A549 (cell line): ENCODE measurements at regions not wholly inside any gene's neighbourhood (a gene's known extent, or its start where the extent isn't known, plus 50 kb on each side); places are given as distances from the start of the nearest gene placed in this dataset.

ENCODE experiments used
- ATAC-seq, 2 experiments: fragments of 200-7000 bp in 1 of 2; fragments of >200 bp in 1 of 2; cut with Nextera tagmentation in 1 of 2; cut with Tn5 transposase in 1 of 2; 3 replicates each; pipeline versions ENCODE4 v1.8.0 to v1.9.1; 2018 to 2020; ENCODE audit warnings: mild to moderate bottlenecking in 1 of 2, moderate library complexity in 1 of 2
- CTCF ChIA-PET: fragments of 300-600 bp; sonication (Branson Sonifier 250); formaldehyde crosslinking; extraction: SDS; loops from one replicate; lab custom pipeline; 2021; ENCODE audit warnings: antibody characterized with exemption, inconsistent platforms; lab: Yijun Ruan, JAX
- POLR2A ChIA-PET: fragments of 350-600 bp; formaldehyde crosslinking; extraction: SDS; loops from one replicate; lab custom pipeline; 2021; ENCODE audit warnings: antibody characterized with exemption, inconsistent platforms; lab: Yijun Ruan, JAX
- DNase-seq, 2 experiments: peaks; one replicate each; pipeline versions ENCODE4 v3.0.0 to v3.0.0-alpha.2; 2011 to 2016; ENCODE audit warnings: low read depth in 1 of 2, low spot score in 1 of 2
- FAIRE-seq: peaks from 2 replicates; lab custom pipeline; 2011; peaks lifted over from hg19 to GRCh38; lab: Jason Lieb, UNC
- H3K27ac ChIP-seq, 2 experiments: fragments of >200 bp; sonication (Bioruptor Twin); formaldehyde crosslinking; 3 replicates each; pipeline ENCODE4 v1.5.1; 2016 to 2017
- H3K4me1 ChIP-seq: fragments of >200 bp; sonication (Bioruptor Twin); formaldehyde crosslinking; 3 replicates; pipeline ENCODE4 v1.6.1; 2016
- H3K4me2 ChIP-seq: fragments of >200 bp; sonication (Bioruptor Twin); formaldehyde crosslinking; 3 replicates; pipeline ENCODE4 v1.6.1; 2016
- H3K4me3 ChIP-seq: fragments of >200 bp; sonication (Bioruptor Twin); formaldehyde crosslinking; 3 replicates; pipeline ENCODE4 v1.5.1; 2016
- H3K9me3 ChIP-seq: fragments of >200 bp; sonication (Bioruptor Twin); formaldehyde crosslinking; 3 replicates; pipeline ENCODE4 v1.6.1; 2016
- BCL3 ChIP-seq: fragments of >200 bp; sonication (Bioruptor Twin); formaldehyde crosslinking; IDR thresholded peaks from 3 replicates; pipeline ENCODE4 v1.6.1; 2016
- CHD4 ChIP-seq: fragments of 200-600 bp; sonication (generic); IDR thresholded peaks from 2 replicates; pipeline ENCODE4 v1.6.1; 2016; ENCODE audit warnings: antibody characterized with exemption, mild to moderate bottlenecking, borderline replicate concordance
- CTCF ChIP-seq: fragments of >200 bp; sonication (Bioruptor Twin); formaldehyde crosslinking; IDR thresholded peaks from 3 replicates; pipeline ENCODE4 v1.5.1; 2016
- EHF ChIP-seq: fragments of 250-450 bp; sonication (Bioruptor Pico); IDR thresholded peaks from 2 replicates; pipeline ENCODE4 v1.5.0; 2020; ENCODE audit warnings: mild to moderate bottlenecking
- EHMT2 ChIP-seq: fragments of 200-600 bp; sonication (generic); IDR thresholded peaks from 2 replicates; pipeline ENCODE4 v1.6.1; 2016; ENCODE audit warnings: antibody characterized with exemption, low read depth, mild to moderate bottlenecking, moderate library complexity
- EP300 ChIP-seq, 2 experiments: fragments of >200 bp; sonication (Bioruptor Twin); formaldehyde crosslinking; IDR thresholded peaks; 2 replicates in 1 of 2; 3 replicates in 1 of 2; pipeline ENCODE4 v1.6.1; 2016 to 2017
- ESRRA ChIP-seq: fragments of 150-350 bp; IDR thresholded peaks from 2 replicates; pipeline ENCODE4 v1.6.1; 2014; ENCODE audit warnings: mild to moderate bottlenecking, low read length, borderline replicate concordance
- FOSB ChIP-seq: fragments of 250-450 bp; sonication (Bioruptor Pico); IDR thresholded peaks from 2 replicates; pipeline ENCODE4 v1.5.0; 2020; ENCODE audit warnings: mild to moderate bottlenecking, moderate library complexity
- FOSL2 ChIP-seq, 2 experiments: fragments of 450-650 bp in 1 of 2; fragments of >200 bp in 1 of 2; sonication (Bioruptor Twin) in 1 of 2; formaldehyde crosslinking; IDR thresholded peaks; 2 replicates each; pipeline versions ENCODE4 v1.5.0 to v1.6.1; 2016 to 2020; ENCODE audit warnings: mild to moderate bottlenecking in 1 of 2, moderate library complexity in 1 of 2
- HEYL ChIP-seq: fragments of 250-450 bp; sonication (Bioruptor Pico); IDR thresholded peaks from 2 replicates; pipeline ENCODE4 v1.8.0; 2021; ENCODE audit warnings: mild to moderate bottlenecking, moderate library complexity
- HOXA7 ChIP-seq: fragments of 250-450 bp; sonication (Bioruptor Pico); IDR thresholded peaks from 2 replicates; pipeline ENCODE4 v1.5.0; 2020; ENCODE audit warnings: mild to moderate bottlenecking, moderate library complexity
- HOXB13 ChIP-seq: fragments of 250-450 bp; sonication (Bioruptor Pico); IDR thresholded peaks from 2 replicates; pipeline ENCODE4 v1.5.0; 2020; ENCODE audit warnings: low read depth, mild to moderate bottlenecking, moderate library complexity
- KDM1A ChIP-seq: fragments of 200-600 bp; sonication (generic); IDR thresholded peaks from 2 replicates; pipeline ENCODE4 v1.6.1; 2016; ENCODE audit warnings: low read depth, mild to moderate bottlenecking
- MAFK ChIP-seq: fragments of 450-650 bp; IDR thresholded peaks from 2 replicates; pipeline ENCODE4 v1.6.1; 2014; ENCODE audit not compliant: partially characterized antibody
- MAX ChIP-seq: IDR thresholded peaks from 2 replicates; pipeline ENCODE4 v1.6.1; 2012
- MAZ ChIP-seq: fragments of 150-350 bp; IDR thresholded peaks from 2 replicates; pipeline ENCODE4 v1.6.1; 2014; ENCODE audit warnings: antibody characterized with exemption, low read depth, low read length, borderline replicate concordance
- NFE2L2 ChIP-seq: fragments of 150-350 bp; conservative IDR thresholded peaks from 2 replicates; pipeline ENCODE4 v1.6.1; 2014; ENCODE audit warnings: low read length
- NPAS2 ChIP-seq: fragments of 250-450 bp; sonication (Bioruptor Pico); IDR thresholded peaks from 2 replicates; pipeline ENCODE4 v1.8.0; 2022; ENCODE audit warnings: mild to moderate bottlenecking, moderate library complexity, borderline replicate concordance
- NR3C1 ChIP-seq: fragments of >200 bp; sonication (Bioruptor Twin); formaldehyde crosslinking; IDR thresholded peaks from 3 replicates; pipeline ENCODE4 v1.6.1; 2017
- PBX3 ChIP-seq: IDR thresholded peaks from 2 replicates; pipeline ENCODE4 v1.6.1; 2012
- POLR2A ChIP-seq: IDR thresholded peaks from 2 replicates; pipeline ENCODE4 v1.6.1; 2012; ENCODE audit warnings: mild to moderate bottlenecking, low read length
- SMC3 ChIP-seq: fragments of >200 bp; sonication (Bioruptor Twin); formaldehyde crosslinking; IDR thresholded peaks from 3 replicates; pipeline ENCODE4 v1.6.1; 2018; ENCODE audit warnings: inconsistent platforms
- TP53 ChIP-seq: fragments of 250-450 bp; sonication (Bioruptor Pico); IDR thresholded peaks from 2 replicates; pipeline ENCODE4 v1.5.0; 2021; ENCODE audit warnings: mild to moderate bottlenecking, moderate library complexity
- USF2 ChIP-seq: fragments of 450-650 bp; IDR thresholded peaks from 2 replicates; pipeline ENCODE4 v1.6.1; 2014; ENCODE audit warnings: antibody characterized with exemption
- ZNF302 ChIP-seq: fragments of 250-450 bp; sonication (Bioruptor Pico); IDR thresholded peaks from 2 replicates; pipeline ENCODE4 v1.9.0; 2021; ENCODE audit warnings: inconsistent platforms, mild to moderate bottlenecking, moderate library complexity
- WGBS: methylation state at CpG from one replicate; pipeline ENCODE4 v1.1.6; 2017; ENCODE audit errors: missing lambda C conversion rate; 5-methylcytosine and 5-hydroxymethylcytosine counted together
- TF ChIP-seq, protein P1 (sequence below): IDR thresholded peaks from 2 replicates; pipeline ENCODE4 v1.6.1; 2012; ENCODE audit warnings: low read depth, borderline replicate concordance
- TF ChIP-seq, protein P2 (sequence below): fragments of 250-450 bp; sonication (Bioruptor Pico); IDR thresholded peaks from 2 replicates; pipeline ENCODE4 v1.5.0; 2020; ENCODE audit warnings: low read depth, mild to moderate bottlenecking, moderate library complexity

- FAIRE-seq (no peak), ATAC-seq (no peak), DNase-seq (no peak)
- WGBS: 60% methylated on average over 3 of the region's 17 CpGs
- TF ChIP-seq SMC3 (no peak), EHF (CRISPR knock-in tag) (no peak), FOSL2 (IDR thresholded peaks at IDR 0.05) (no peak), FOSL2 (CRISPR knock-in tag; IDR thresholded peaks at IDR 0.05) (no peak), BCL3 (no peak), HEYL (CRISPR knock-in tag) (no peak), MAFK (no peak), EHMT2 (no peak), TP53 (no peak), KDM1A (no peak), NFE2L2 (no peak), USF2 (no peak), EP300 (IDR thresholded peaks at IDR 0.05) (no peak), HOXA7 (CRISPR knock-in tag) (no peak), HOXB13 (no peak), NR3C1 (no peak), PBX3 (no peak), NPAS2 (CRISPR knock-in tag) (no peak)
- TF ChIP-seq, protein P1, sequence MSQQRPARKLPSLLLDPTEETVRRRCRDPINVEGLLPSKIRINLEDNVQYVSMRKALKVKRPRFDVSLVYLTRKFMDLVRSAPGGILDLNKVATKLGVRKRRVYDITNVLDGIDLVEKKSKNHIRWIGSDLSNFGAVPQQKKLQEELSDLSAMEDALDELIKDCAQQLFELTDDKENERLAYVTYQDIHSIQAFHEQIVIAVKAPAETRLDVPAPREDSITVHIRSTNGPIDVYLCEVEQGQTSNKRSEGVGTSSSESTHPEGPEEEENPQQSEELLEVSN: no peak
- POLR2A ChIA-PET: no interaction called here
- H3K4me3 ChIP-seq: no peak overlapping the region
- no peak overlapping the region for H3K27ac ChIP-seq
- no peaks in the 10 kb centered on the region for H3K4me1 ChIP-seq
- no peak overlapping the region for H3K4me2 ChIP-seq
- H3K9me3 ChIP-seq: no peaks in the 10 kb centered on the region
- CTCF ChIA-PET: interaction anchor here (1.3 kb wide), 1 partner anchor 15 kb away, joined by 8 read pairs; no protein-coding TSS in a partner anchor
Measured at GRCh38 chr5:1660001-1660400, 136.2 kb upstream of the LPCAT1 start.

GRCh38 chr5:1659100-1659981 lies 135.6 kb upstream of the LPCAT1 start:
- DNase-seq (no peak), ATAC-seq (no peak; a peak in 1 of 6 replicates), FAIRE-seq (no peak)
- Histone ChIP-seq H3K9me3 (no peaks in the 10 kb centered on the region), H3K4me3 (no peak overlapping the region), H3K27ac (no peak overlapping the region), H3K4me1 (no peaks in the 10 kb centered on the region), H3K4me2 (no peak overlapping the region)
- POLR2A ChIA-PET: no interaction called here
- WGBS: 39% methylated on average over 22 of the region's 23 CpGs
- TF ChIP-seq TP53 (no peak), HEYL (CRISPR knock-in tag) (no peak), MAFK (peak; percentile 20)
- CTCF ChIA-PET: interaction anchor here (1.3 to 6.8 kb wide), 2 partner anchors 14 to 16 kb away, joined by 8 to 75 read pairs; no protein-coding TSS in a partner anchor

DNA sequence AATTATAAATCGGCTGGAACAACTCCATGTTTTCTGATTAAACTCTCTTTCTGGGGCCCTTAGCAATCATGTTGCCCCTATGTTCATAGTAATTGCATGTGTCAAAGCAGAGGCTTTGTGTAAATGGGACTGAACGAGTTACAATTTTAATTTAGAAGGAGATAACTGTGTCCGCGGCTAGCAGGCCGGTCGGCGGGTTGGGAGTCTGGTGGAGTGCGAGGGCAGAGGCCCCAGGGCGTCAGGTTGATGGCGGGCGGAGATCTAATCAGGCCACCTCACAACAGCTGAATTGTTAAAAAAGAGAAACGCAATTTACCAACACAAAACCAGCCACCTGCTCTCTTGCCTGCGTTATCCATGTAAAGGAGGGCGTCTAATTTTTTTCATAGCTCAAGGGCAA lies 134.9 kb upstream of the LPCAT1 start:
- Histone ChIP-seq H3K4me2 (no peak overlapping the region), H3K9me3 (no peaks in the 10 kb centered on the region), H3K4me1 (no peaks in the 10 kb centered on the region), H3K4me3 (no peak overlapping the region), H3K27ac (no peak overlapping the region)
- DNase-seq: no peak
- no peak for FAIRE-seq
- WGBS: 67% methylated on average over 14 of the region's 14 CpGs
- CTCF ChIA-PET: interaction anchor here (6.8 kb wide), 1 partner anchor 16 kb away, joined by 75 read pairs; no protein-coding TSS in a partner anchor
- POLR2A ChIA-PET: no interaction called here
- no peak for ATAC-seq
- TF ChIP-seq FOSB (CRISPR knock-in tag) (no peak), MAZ (no peak), ZNF302 (CRISPR knock-in tag) (no peak), TP53 (no peak), POLR2A (no peak), ESRRA (no peak), MAX (no peak), HOXB13 (no peak), CTCF (no peak), NPAS2 (CRISPR knock-in tag) (no peak), CHD4 (no peak)
- TF ChIP-seq, protein P2, sequence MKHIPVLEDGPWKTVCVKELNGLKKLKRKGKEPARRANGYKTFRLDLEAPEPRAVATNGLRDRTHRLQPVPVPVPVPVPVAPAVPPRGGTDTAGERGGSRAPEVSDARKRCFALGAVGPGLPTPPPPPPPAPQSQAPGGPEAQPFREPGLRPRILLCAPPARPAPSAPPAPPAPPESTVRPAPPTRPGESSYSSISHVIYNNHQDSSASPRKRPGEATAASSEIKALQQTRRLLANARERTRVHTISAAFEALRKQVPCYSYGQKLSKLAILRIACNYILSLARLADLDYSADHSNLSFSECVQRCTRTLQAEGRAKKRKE (CRISPR knock-in tag): no peak
